Right lobe of liver (tissue), 4 donors: ENCODE measurements at regions not wholly inside any gene's neighbourhood (a gene's known extent, or its start where the extent isn't known, plus 50 kb on each side); places are given as distances from the start of the nearest gene placed in this dataset.
"Not testable (repeated sequence)": the region's sequence is repeated elsewhere in the genome, so short reads cannot be mapped to it uniquely, and the experiment has no call there.

Source experiments
- POLR2A ChIP-seq: fragments of 450-650 bp; IDR thresholded peaks from one replicate; pipeline ENCODE4 v1.6.1; 2017; ENCODE audit warnings: antibody characterized with exemption, mild to moderate bottlenecking
- TF ChIP-seq, protein P1 (sequence below), 4 donors: fragments of 200-600 bp in 3 of 4; fragments of 450-650 bp in 1 of 4; IDR thresholded peaks; one replicate each; pipeline versions ENCODE4 v1.5.1 to v1.8.0; 2016 to 2022; ENCODE audit warnings: antibody characterized with exemption in 4 of 4, mild to moderate bottlenecking in 2 of 4
- donor health status: DM: no; HTN: no; CAD: no.
- donor health status: DM: no; HTN: no; CAD: no.
- donor health status: DM: no; HTN: yes; CAD: no.

DNA sequence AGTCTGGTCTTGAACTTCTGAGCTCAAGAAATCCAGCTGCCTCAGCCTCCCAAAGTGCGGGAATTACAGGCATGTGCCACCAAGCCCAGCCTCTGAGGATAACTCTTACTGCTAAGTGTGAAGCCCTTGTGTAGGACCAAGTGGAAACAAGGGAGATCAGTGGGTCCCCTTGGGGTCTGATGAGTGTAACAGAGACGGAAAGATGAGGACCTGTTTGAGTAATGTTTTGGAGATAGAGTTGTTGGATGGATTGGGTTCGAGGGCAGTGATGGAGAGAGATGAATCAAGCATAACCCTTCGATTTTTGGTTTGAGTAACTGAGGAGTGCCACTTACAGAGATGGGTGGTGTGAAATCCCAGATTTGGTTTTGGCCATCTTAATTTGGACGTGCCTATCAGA lies 378.7 kb downstream of the ANAPC1 start:
- TF ChIP-seq, protein P1, sequence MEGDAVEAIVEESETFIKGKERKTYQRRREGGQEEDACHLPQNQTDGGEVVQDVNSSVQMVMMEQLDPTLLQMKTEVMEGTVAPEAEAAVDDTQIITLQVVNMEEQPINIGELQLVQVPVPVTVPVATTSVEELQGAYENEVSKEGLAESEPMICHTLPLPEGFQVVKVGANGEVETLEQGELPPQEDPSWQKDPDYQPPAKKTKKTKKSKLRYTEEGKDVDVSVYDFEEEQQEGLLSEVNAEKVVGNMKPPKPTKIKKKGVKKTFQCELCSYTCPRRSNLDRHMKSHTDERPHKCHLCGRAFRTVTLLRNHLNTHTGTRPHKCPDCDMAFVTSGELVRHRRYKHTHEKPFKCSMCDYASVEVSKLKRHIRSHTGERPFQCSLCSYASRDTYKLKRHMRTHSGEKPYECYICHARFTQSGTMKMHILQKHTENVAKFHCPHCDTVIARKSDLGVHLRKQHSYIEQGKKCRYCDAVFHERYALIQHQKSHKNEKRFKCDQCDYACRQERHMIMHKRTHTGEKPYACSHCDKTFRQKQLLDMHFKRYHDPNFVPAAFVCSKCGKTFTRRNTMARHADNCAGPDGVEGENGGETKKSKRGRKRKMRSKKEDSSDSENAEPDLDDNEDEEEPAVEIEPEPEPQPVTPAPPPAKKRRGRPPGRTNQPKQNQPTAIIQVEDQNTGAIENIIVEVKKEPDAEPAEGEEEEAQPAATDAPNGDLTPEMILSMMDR (IDR thresholded peaks at IDR 0.05): not testable (repeated sequence)
- TF ChIP-seq POLR2A: not testable (repeated sequence)
